OCI-LY7 (cell line): ENCODE measurements at regions not wholly inside any gene's neighbourhood (a gene's known extent, or its start where the extent isn't known, plus 50 kb on each side); places are given as distances from the start of the nearest gene placed in this dataset.

Experiments used
- BruUV-seq: library from RNA; stranded (reverse); fragments of 400-500 nt; replicated peaks from 2 replicates; lab custom pipeline; 2021; lab: Mats Ljungman, UMichigan
- CTCF ChIA-PET: fragments of 300-600 bp; sonication (Branson Sonifier 250); formaldehyde crosslinking; loops from one replicate; lab custom pipeline; 2022; ENCODE audit warnings: antibody characterized with exemption; ENCODE audit not compliant: unreplicated experiment; lab: Charles Lee
- POLR2A ChIA-PET: fragments of 300-600 bp; sonication (Branson Sonifier 250); formaldehyde crosslinking; loops from one replicate; lab custom pipeline; 2022; ENCODE audit warnings: antibody characterized with exemption; lab: Charles Lee
- DNase-seq: peaks from one replicate; pipeline ENCODE4 v3.0.0-alpha.2; 2015; ENCODE audit warnings: low spot score
- H2AFZ ChIP-seq: fragments of 200-600 bp; sonication (generic), shearing (Covaris generic); 2 replicates; pipeline ENCODE4 v1.6.1; 2014; ENCODE audit warnings: mild to moderate bottlenecking, antibody characterized with exemption, low read length, moderate library complexity
- H3K27ac ChIP-seq: fragments of 200-600 bp; sonication (generic); 2 replicates; pipeline ENCODE4 v1.5.1; 2014; ENCODE audit warnings: mixed run types, low read depth, mild to moderate bottlenecking, moderate library complexity, low read length, inconsistent platforms; ENCODE audit not compliant: poor library complexity, severe bottlenecking
- H3K36me3 ChIP-seq: fragments of 200-600 bp; sonication (generic); 2 replicates; pipeline ENCODE4 v1.6.1; 2014; ENCODE audit warnings: mild to moderate bottlenecking, antibody characterized with exemption, low read length, moderate library complexity, mixed read lengths; ENCODE audit not compliant: insufficient read depth
- H3K4me1 ChIP-seq: fragments of 200-600 bp; sonication (generic); 2 replicates; pipeline ENCODE4 v1.5.1; 2014; ENCODE audit warnings: mild to moderate bottlenecking, low read length; ENCODE audit not compliant: insufficient read depth, poor library complexity, severe bottlenecking
- H3K4me2 ChIP-seq: fragments of 200-600 bp; sonication (generic); 2 replicates; pipeline ENCODE4 v1.6.1; 2014; ENCODE audit warnings: mild to moderate bottlenecking, low read length
- H3K4me3 ChIP-seq: fragments of 200-600 bp; sonication (generic); 2 replicates; pipeline ENCODE4 v1.5.1; 2014; ENCODE audit warnings: mild to moderate bottlenecking, low read depth, low read length; ENCODE audit not compliant: poor library complexity, severe bottlenecking
- H3K79me2 ChIP-seq: fragments of 200-600 bp; sonication (generic); 2 replicates; pipeline ENCODE4 v1.6.1; 2016; ENCODE audit warnings: low read depth, mild to moderate bottlenecking, low read length, moderate library complexity, mixed read lengths; ENCODE audit not compliant: insufficient read depth
- H3K9me2 ChIP-seq: fragments of 200-600 bp; sonication (generic); 2 replicates; pipeline ENCODE4 v1.6.1; 2016; ENCODE audit warnings: mild to moderate bottlenecking, low read length, mixed read lengths; ENCODE audit not compliant: insufficient read depth
- H3K9me3 ChIP-seq: fragments of 200-600 bp; sonication (generic); 2 replicates; pipeline ENCODE4 v1.6.1; 2014; ENCODE audit warnings: mild to moderate bottlenecking, mixed run types, low read length, mixed read lengths
- H4K20me1 ChIP-seq: fragments of 200-600 bp; sonication (generic); 2 replicates; pipeline ENCODE4 v1.6.1; 2014; ENCODE audit warnings: mild to moderate bottlenecking, antibody characterized with exemption, low read length, moderate library complexity, mixed read lengths; ENCODE audit not compliant: insufficient read depth
- CTCF ChIP-seq: fragments of 200-600 bp; sonication (generic); conservative IDR thresholded peaks from 2 replicates; pipeline ENCODE4 v1.5.1; 2014; ENCODE audit warnings: mild to moderate bottlenecking, antibody characterized with exemption, low read length, moderate library complexity, mixed read lengths
- EZH2phosphoT487 ChIP-seq: fragments of 200-600 bp; sonication (generic); IDR thresholded peaks from 2 replicates; pipeline ENCODE4 v1.6.1; 2018; ENCODE audit warnings: low read depth, borderline replicate concordance, mild to moderate bottlenecking, mixed run types, antibody characterized with exemption, low read length, moderate library complexity, mixed read lengths
- intact Hi-C: fragments of 100-400 bp; cut with micrococcal nuclease; formaldehyde crosslinking; loops from one replicate; pipeline ENCODE4 v1.10.0; 2022; ENCODE audit not compliant: unreplicated experiment

GRCh38 chr14:30015489-30015888, 87.8 kb upstream of the PRKD1 start:
- Histone ChIP-seq H3K4me1 (no peaks in the 10 kb centered on the region), H3K4me2 (no peak overlapping the region), H3K4me3 (no peak overlapping the region), H3K36me3 (no peaks in the 10 kb centered on the region), H3K9me3 (no peaks in the 10 kb centered on the region), H4K20me1 (no peaks in the 10 kb centered on the region), H3K9me2 (no peaks in the 10 kb centered on the region), H3K27ac (no peak overlapping the region), H3K79me2 (no peaks in the 10 kb centered on the region), H2AFZ (no peak overlapping the region)
- POLR2A ChIA-PET, result no interaction called here
- DNase-seq, result no peak
- BruUV-seq, result no TSS peak
- CTCF ChIA-PET, result no interaction called here
- intact Hi-C loops, result no loop called here
- TF ChIP-seq CTCF (no peak), EZH2phosphoT487 (no peak)

- Histone ChIP-seq H3K4me3 (no peak overlapping the region), H3K9me3 (no peaks in the 10 kb centered on the region), H3K36me3 (no peaks in the 10 kb centered on the region), H3K79me2 (no peaks in the 10 kb centered on the region), H2AFZ (no peak overlapping the region), H3K9me2 (no peaks in the 10 kb centered on the region), H3K4me2 (no peak overlapping the region), H3K27ac (no peak overlapping the region), H4K20me1 (no peaks in the 10 kb centered on the region), H3K4me1 (no peaks in the 10 kb centered on the region)
- no TSS peak for BruUV-seq
- ChIA-PET POLR2A (no interaction called here), CTCF (no interaction called here)
- DNase-seq, result no peak
- TF ChIP-seq EZH2phosphoT487, result no peak
- intact Hi-C loops, result no loop called here
Measured at GRCh38 chr14:30016002-30016401, 88.4 kb upstream of the PRKD1 start.

- Histone ChIP-seq H3K4me2 (no peak overlapping the region), H3K4me3 (no peak overlapping the region), H3K4me1 (no peaks in the 10 kb centered on the region), H3K9me2 (no peaks in the 10 kb centered on the region), H3K9me3 (no peaks in the 10 kb centered on the region), H3K79me2 (no peaks in the 10 kb centered on the region), H3K27ac (no peak overlapping the region), H3K36me3 (no peaks in the 10 kb centered on the region), H4K20me1 (no peaks in the 10 kb centered on the region), H2AFZ (no peak overlapping the region)
- BruUV-seq, result no TSS peak
- intact Hi-C loops, result no loop called here
- ChIA-PET POLR2A (no interaction called here), CTCF (no interaction called here)
- no peak for TF ChIP-seq EZH2phosphoT487
- no peak for TF ChIP-seq CTCF
- no peak for DNase-seq
Measured at GRCh38 chr14:30017370-30017993, 89.8 kb upstream of the PRKD1 start.
